Glutamatergic neuron (in vitro differentiated cells): ENCODE measurements at regions not wholly inside any gene's neighbourhood (a gene's known extent, or its start where the extent isn't known, plus 50 kb on each side); places are given as distances from the start of the nearest gene placed in this dataset.
"Not testable (repeated sequence)": the region's sequence is repeated elsewhere in the genome, so short reads cannot be mapped to it uniquely, and the experiment has no call there.

Experiments
- DNase-seq: peaks from one replicate; pipeline ENCODE4 v3.0.0; 2022
- H3K27ac Mint-ChIP-seq: one replicate; pipeline ENCODE4 v1.8.0; 2020; ENCODE audit warnings: mild to moderate bottlenecking, mixed read lengths, inconsistent platforms; ENCODE audit not compliant: unreplicated experiment
- H3K27me3 Mint-ChIP-seq: one replicate; pipeline ENCODE4 v1.8.0; 2020; ENCODE audit warnings: mild to moderate bottlenecking, moderate library complexity, mixed read lengths, inconsistent platforms; ENCODE audit not compliant: unreplicated experiment
- H3K36me3 Mint-ChIP-seq: one replicate; pipeline ENCODE4 v1.8.0; 2020; ENCODE audit warnings: mild to moderate bottlenecking, mixed read lengths, inconsistent platforms; ENCODE audit not compliant: unreplicated experiment
- H3K4me1 Mint-ChIP-seq: one replicate; pipeline ENCODE4 v1.8.0; 2020; ENCODE audit warnings: mild to moderate bottlenecking, low read depth, mixed read lengths, inconsistent platforms; ENCODE audit not compliant: unreplicated experiment
- H3K4me3 Mint-ChIP-seq: one replicate; pipeline ENCODE4 v1.8.0; 2020; ENCODE audit warnings: mild to moderate bottlenecking, mixed read lengths, inconsistent platforms; ENCODE audit not compliant: unreplicated experiment
- H3K9me3 Mint-ChIP-seq: one replicate; pipeline ENCODE4 v1.8.0; 2020; ENCODE audit warnings: mild to moderate bottlenecking, moderate library complexity, mixed read lengths, inconsistent platforms; ENCODE audit not compliant: unreplicated experiment
- CTCF ChIP-seq: fragments of 200-600 bp; sonication (generic); IDR thresholded peaks from one replicate; pipeline ENCODE4 v1.5.0; 2021; ENCODE audit not compliant: partially characterized antibody, unreplicated experiment

GRCh38 chr21:33968080-33968994 lies 52.7 kb upstream of the ATP5PO start:
- Mint-ChIP-seq H3K4me1 (peaks cover 1% of the 10 kb centered on the region), H3K9me3 (peaks cover 1% of the 10 kb centered on the region), H3K4me3 (no peak overlapping the region), H3K27ac (peak overlapping the region; percentile 19), H3K36me3 (peaks cover 3% of the 10 kb centered on the region), H3K27me3 (peaks cover 3% of the 10 kb centered on the region)
- TF ChIP-seq CTCF, result no peak
- no peak for DNase-seq

GRCh38 chr21:33967086-33967571 lies 51.5 kb upstream of the ATP5PO start:
- no peak for DNase-seq
- peaks cover 3% of the 10 kb centered on the region for H3K27me3 Mint-ChIP-seq
- peak overlapping the region; percentile 51 for H3K4me3 Mint-ChIP-seq
- H3K36me3 Mint-ChIP-seq, result peaks cover 9% of the 10 kb centered on the region
- TF ChIP-seq CTCF, result no peak
- H3K9me3 Mint-ChIP-seq, result peaks cover 1% of the 10 kb centered on the region
- peaks cover 1% of the 10 kb centered on the region for H3K4me1 Mint-ChIP-seq
- no peak overlapping the region for H3K27ac Mint-ChIP-seq

GRCh38 chr21:33966324-33966949 lies 50.8 kb upstream of the ATP5PO start:
- H3K4me3 Mint-ChIP-seq, result no peak overlapping the region
- H3K9me3 Mint-ChIP-seq, result peaks cover 3% of the 10 kb centered on the region
- no peak for DNase-seq
- peaks cover 3% of the 10 kb centered on the region for H3K27me3 Mint-ChIP-seq
- H3K4me1 Mint-ChIP-seq, result peaks cover 1% of the 10 kb centered on the region
- H3K36me3 Mint-ChIP-seq, result peaks cover 9% of the 10 kb centered on the region
- no peak overlapping the region for H3K27ac Mint-ChIP-seq
- no peak for TF ChIP-seq CTCF

- DNase-seq, H3K36me3 Mint-ChIP-seq, H3K9me3 Mint-ChIP-seq, H3K27me3 Mint-ChIP-seq, H3K27ac Mint-ChIP-seq, H3K4me3 Mint-ChIP-seq, H3K4me1 Mint-ChIP-seq: not testable (repeated sequence)
Measured at GRCh38 chr21:33965662-33966061, 50.1 kb upstream of the ATP5PO start.
